NB4 (cell line): ENCODE measurements at regions not wholly inside any gene's neighbourhood (a gene's known extent, or its start where the extent isn't known, plus 50 kb on each side); places are given as distances from the start of the nearest gene placed in this dataset.
A peak's percentile ranks its signal among the peaks of the same experiment; 100 is the strongest.

Source experiments
- DNase-seq: peaks from one replicate; pipeline ENCODE4 v3.0.0; 2010; ENCODE audit warnings: low read depth
- H3K4me3 ChIP-seq: one replicate; pipeline ENCODE4 v1.5.1; 2011; ENCODE audit warnings: mild to moderate bottlenecking, low read depth, low read length, moderate library complexity
- MAX ChIP-seq: IDR thresholded peaks from 2 replicates; pipeline ENCODE4 v1.6.1; 2011; ENCODE audit warnings: low read depth, low read length
- MYC ChIP-seq: IDR thresholded peaks from 2 replicates; pipeline ENCODE4 v1.6.1; 2011; ENCODE audit warnings: low read depth, low read length
- POLR2A ChIP-seq: IDR thresholded peaks from 2 replicates; pipeline ENCODE4 v1.6.1; 2011; ENCODE audit warnings: mild to moderate bottlenecking; ENCODE audit not compliant: insufficient read length; ENCODE audit errors: extremely low read depth
- TF ChIP-seq, protein P1 (sequence below): IDR thresholded peaks from one replicate; pipeline ENCODE4 v1.5.1; 2012; ENCODE audit warnings: low read depth, low read length

DNA sequence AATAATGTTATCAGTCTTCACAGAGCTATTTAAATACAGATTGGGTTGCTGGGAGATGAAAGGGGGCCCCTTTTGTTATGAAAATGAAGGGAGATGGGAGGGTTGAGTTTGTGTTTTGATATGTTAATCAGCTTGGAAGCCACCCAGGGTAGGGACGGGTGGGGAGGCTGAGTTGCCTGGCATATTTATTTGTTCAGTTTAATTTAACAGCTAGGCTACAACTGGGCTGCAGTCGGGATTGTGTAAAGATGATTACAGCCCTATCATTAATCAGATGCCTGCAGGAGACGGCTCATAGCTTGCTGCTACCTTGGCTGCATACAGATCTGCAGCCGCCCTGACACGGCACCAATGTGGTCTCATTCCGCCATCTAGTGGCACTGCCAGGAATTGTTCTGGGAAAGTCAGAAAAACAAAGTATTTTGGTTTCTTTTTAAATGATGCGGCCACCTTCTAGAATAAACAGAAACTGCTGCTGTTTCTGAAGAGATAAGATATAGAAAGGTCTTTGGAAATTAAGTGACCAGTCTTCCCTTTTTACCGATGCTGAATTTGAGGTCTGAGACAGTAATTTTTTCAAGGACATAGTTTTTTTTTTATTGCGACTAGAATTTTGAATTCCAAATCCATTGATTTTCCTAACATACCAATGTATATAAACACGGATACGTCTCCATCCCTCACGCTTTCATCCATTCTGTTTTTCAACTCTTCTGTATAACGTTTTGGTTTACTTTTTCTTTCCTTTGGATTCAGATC is 458.0 kb upstream of the ASIC2 start:
- TF ChIP-seq MYC (no peak), POLR2A (no peak)
- TF ChIP-seq, protein P1, sequence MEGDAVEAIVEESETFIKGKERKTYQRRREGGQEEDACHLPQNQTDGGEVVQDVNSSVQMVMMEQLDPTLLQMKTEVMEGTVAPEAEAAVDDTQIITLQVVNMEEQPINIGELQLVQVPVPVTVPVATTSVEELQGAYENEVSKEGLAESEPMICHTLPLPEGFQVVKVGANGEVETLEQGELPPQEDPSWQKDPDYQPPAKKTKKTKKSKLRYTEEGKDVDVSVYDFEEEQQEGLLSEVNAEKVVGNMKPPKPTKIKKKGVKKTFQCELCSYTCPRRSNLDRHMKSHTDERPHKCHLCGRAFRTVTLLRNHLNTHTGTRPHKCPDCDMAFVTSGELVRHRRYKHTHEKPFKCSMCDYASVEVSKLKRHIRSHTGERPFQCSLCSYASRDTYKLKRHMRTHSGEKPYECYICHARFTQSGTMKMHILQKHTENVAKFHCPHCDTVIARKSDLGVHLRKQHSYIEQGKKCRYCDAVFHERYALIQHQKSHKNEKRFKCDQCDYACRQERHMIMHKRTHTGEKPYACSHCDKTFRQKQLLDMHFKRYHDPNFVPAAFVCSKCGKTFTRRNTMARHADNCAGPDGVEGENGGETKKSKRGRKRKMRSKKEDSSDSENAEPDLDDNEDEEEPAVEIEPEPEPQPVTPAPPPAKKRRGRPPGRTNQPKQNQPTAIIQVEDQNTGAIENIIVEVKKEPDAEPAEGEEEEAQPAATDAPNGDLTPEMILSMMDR = peak; percentile 76
- peak; percentile 63 for DNase-seq
- H3K4me3 ChIP-seq = no peak overlapping the region

DNA sequence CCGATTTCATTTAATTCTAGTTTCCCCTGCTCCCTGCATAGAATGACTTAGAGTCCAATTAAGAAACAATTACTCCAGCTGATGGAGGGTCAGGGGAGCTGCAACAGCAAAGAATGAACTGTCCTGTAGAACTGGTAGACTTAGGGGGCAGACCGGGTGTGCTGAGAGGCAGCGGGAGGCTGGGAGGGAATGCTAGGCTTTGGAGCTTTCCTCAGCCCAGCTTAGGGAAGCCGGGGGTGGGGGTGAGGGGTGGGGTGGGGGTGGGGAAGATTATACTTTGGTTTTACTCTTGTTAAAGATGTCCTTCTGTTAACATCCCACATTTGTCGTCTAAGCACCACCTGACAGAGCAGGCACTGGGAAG is 458.6 kb upstream of the ASIC2 start:
- no peak overlapping the region for H3K4me3 ChIP-seq
- DNase-seq = no peak
- TF ChIP-seq MAX (no peak), POLR2A (no peak), MYC (no peak)
- TF ChIP-seq, protein P1 = no peak

GRCh38 chr17:33753452-33753851 is 460.4 kb upstream of the ASIC2 start:
- DNase-seq = peak; percentile 37
- TF ChIP-seq MAX (no peak), POLR2A (no peak), MYC (no peak)
- TF ChIP-seq, protein P1 = no peak

DNA sequence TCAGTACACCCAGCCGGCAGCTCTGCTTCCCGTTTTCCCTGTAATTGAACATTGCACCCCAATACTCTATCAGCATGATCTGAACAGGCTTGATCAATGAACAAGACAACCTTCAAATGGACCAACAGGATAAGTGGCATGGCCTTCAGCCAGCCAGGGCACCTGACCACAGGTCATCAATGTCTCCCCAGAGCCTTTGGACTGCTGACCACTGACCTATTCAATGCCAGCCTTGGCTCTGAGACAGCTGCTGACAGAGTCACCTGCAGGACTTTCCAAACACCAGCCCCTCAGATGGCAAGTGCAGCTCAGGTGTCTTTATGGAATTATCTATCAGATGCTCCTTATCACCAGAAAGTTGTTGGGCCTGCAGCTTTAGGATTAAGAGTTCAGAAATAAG is 462.9 kb upstream of the ASIC2 start:
- TF ChIP-seq MYC = no peak
- no peak for TF ChIP-seq MAX
- TF ChIP-seq, protein P1 = no peak
- no peak for TF ChIP-seq POLR2A
- DNase-seq = no peak
- H3K4me3 ChIP-seq = no peak overlapping the region

More at GRCh38 chr17:33753452-33753851, 460.4 kb upstream of the ASIC2 start:
- H3K4me3 ChIP-seq = no peak overlapping the region

GRCh38 chr17:33765871-33766270 is 472.8 kb upstream of the ASIC2 start:
- TF ChIP-seq MAX (no peak), POLR2A (no peak), MYC (no peak)
- TF ChIP-seq, protein P1 = no peak
- no peak for DNase-seq
- H3K4me3 ChIP-seq = no peak overlapping the region

DNA sequence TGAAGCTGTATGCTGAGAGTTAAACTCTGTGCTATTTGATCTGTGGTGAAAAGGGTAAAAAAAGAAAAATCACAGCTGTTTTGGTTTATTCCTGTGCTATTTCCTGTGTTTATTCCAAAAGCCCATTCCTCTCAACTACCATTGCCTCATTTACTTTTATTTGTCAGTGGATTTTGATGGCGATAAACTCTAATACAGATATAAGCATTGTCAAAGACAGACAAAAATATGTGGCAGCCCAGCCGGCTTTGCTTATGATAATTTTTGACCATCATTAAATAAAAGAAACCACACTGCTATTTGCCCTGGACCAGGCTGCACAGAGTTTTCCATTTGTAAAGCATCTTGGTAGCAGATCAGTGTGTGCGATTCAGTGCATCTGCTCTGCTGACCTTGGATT is 473.6 kb upstream of the ASIC2 start:
- no peak overlapping the region for H3K4me3 ChIP-seq
- TF ChIP-seq MYC = no peak
- TF ChIP-seq, protein P1 = no peak
- TF ChIP-seq POLR2A = no peak
- TF ChIP-seq MAX = no peak
- DNase-seq = no peak
